ENCODE measurements at regions not wholly inside any gene's neighbourhood (a gene's known extent, or its start where the extent isn't known, plus 50 kb on each side); places are given as distances from the start of the nearest gene placed in this dataset.

- TF ChIP-seq, protein P1, sequence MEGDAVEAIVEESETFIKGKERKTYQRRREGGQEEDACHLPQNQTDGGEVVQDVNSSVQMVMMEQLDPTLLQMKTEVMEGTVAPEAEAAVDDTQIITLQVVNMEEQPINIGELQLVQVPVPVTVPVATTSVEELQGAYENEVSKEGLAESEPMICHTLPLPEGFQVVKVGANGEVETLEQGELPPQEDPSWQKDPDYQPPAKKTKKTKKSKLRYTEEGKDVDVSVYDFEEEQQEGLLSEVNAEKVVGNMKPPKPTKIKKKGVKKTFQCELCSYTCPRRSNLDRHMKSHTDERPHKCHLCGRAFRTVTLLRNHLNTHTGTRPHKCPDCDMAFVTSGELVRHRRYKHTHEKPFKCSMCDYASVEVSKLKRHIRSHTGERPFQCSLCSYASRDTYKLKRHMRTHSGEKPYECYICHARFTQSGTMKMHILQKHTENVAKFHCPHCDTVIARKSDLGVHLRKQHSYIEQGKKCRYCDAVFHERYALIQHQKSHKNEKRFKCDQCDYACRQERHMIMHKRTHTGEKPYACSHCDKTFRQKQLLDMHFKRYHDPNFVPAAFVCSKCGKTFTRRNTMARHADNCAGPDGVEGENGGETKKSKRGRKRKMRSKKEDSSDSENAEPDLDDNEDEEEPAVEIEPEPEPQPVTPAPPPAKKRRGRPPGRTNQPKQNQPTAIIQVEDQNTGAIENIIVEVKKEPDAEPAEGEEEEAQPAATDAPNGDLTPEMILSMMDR (tag by site-specific recombination; IDR thresholded peaks at IDR 0.05), result no peak
- no peak for TF ChIP-seq KLF9 (tag by site-specific recombination; IDR thresholded peaks at IDR 0.05; ENCODE audit: low read depth)
- TF ChIP-seq ZNF274 (IDR thresholded peaks at IDR 0.05; ENCODE audit: low read length), result no peak
- no peak for TF ChIP-seq ZNF274 (tag by site-specific recombination; IDR thresholded peaks at IDR 0.05; ENCODE audit: borderline replicate concordance)
These were observed 716.8 kb downstream of the NSUN3 start for GRCh38 chr3:94779699-94780098.

Data from HEK293 (cell line).